MCF 10A (cell line): ENCODE measurements at regions not wholly inside any gene's neighbourhood (a gene's known extent, or its start where the extent isn't known, plus 50 kb on each side); places are given as distances from the start of the nearest gene placed in this dataset.

Source experiments
- BruUV-seq: library from RNA; stranded (reverse); fragments of 400-500 nt; replicated peaks from 2 replicates; lab custom pipeline; 2021; lab: Mats Ljungman, UMichigan
- CTCF ChIA-PET: fragments of 300-600 bp; sonication (Branson Sonifier 250); formaldehyde crosslinking; extraction: SDS; loops from one replicate; lab custom pipeline; 2021; ENCODE audit warnings: antibody characterized with exemption, inconsistent platforms; lab: Yijun Ruan, JAX
- POLR2A ChIA-PET: fragments of 300-600, 350-650 bp; sonication (Branson Sonifier 250); formaldehyde crosslinking; extraction: SDS; loops from one replicate; lab custom pipeline; 2020; ENCODE audit warnings: antibody characterized with exemption, inconsistent platforms; lab: Yijun Ruan, JAX
- DNase-seq: peaks from one replicate; pipeline ENCODE4 v3.0.0-alpha.2; 2018; ENCODE audit not compliant: unreplicated experiment
- H3K27ac Mint-ChIP-seq: one replicate; pipeline ENCODE4 v1.8.0; 2022; ENCODE audit warnings: mild to moderate bottlenecking, low read depth, mixed read lengths; ENCODE audit not compliant: unreplicated experiment
- H3K27me3 Mint-ChIP-seq: one replicate; pipeline ENCODE4 v1.8.0; 2022; ENCODE audit warnings: mixed read lengths; ENCODE audit not compliant: insufficient read depth, unreplicated experiment
- H3K36me3 Mint-ChIP-seq: one replicate; pipeline ENCODE4 v1.8.0; 2022; ENCODE audit warnings: mild to moderate bottlenecking, moderate library complexity, mixed read lengths; ENCODE audit not compliant: insufficient read depth, unreplicated experiment
- H3K4me1 Mint-ChIP-seq: one replicate; pipeline ENCODE4 v1.8.0; 2022; ENCODE audit warnings: mixed read lengths; ENCODE audit not compliant: insufficient read depth, unreplicated experiment
- H3K4me3 Mint-ChIP-seq: one replicate; pipeline ENCODE4 v1.8.0; 2022; ENCODE audit warnings: mild to moderate bottlenecking, moderate library complexity, mixed read lengths; ENCODE audit not compliant: unreplicated experiment
- H3K9me3 Mint-ChIP-seq: one replicate; pipeline ENCODE4 v1.8.0; 2022; ENCODE audit warnings: mixed read lengths; ENCODE audit not compliant: unreplicated experiment
- CTCF ChIP-seq: fragments of 200-600 bp; IDR thresholded peaks from one replicate; pipeline ENCODE4 v1.8.0; 2022; ENCODE audit warnings: antibody characterized with exemption, mild to moderate bottlenecking; ENCODE audit not compliant: unreplicated experiment
- intact Hi-C: fragments of 100-400 bp; cut with micrococcal nuclease; formaldehyde crosslinking; loops from 2 replicates; pipeline ENCODE4 v1.14.1; 2022

GRCh38 chr9:34826999-34827538 lies 117.1 kb upstream of the CCL21 start:
- intact Hi-C loops, result no loop called here
- Mint-ChIP-seq H3K36me3 (no peaks in the 10 kb centered on the region), H3K27me3 (peaks cover 1% of the 10 kb centered on the region), H3K4me3 (no peak overlapping the region), H3K9me3 (no peaks in the 10 kb centered on the region), H3K27ac (no peak overlapping the region), H3K4me1 (no peaks in the 10 kb centered on the region)
- no peak for DNase-seq
- BruUV-seq, result no TSS peak
- no peak for TF ChIP-seq CTCF
- ChIA-PET CTCF (no interaction called here), POLR2A (interaction anchor here (0.6 kb wide), 1 partner anchor 42 kb away, joined by 3 read pairs; no protein-coding TSS in a partner anchor)

GRCh38 chr9:34825775-34826174 lies 115.8 kb upstream of the CCL21 start:
- peaks cover 14% of the 10 kb centered on the region for H3K27me3 Mint-ChIP-seq
- no peak overlapping the region for H3K4me3 Mint-ChIP-seq
- H3K9me3 Mint-ChIP-seq, result no peaks in the 10 kb centered on the region
- ChIA-PET POLR2A (no interaction called here), CTCF (no interaction called here)
- H3K36me3 Mint-ChIP-seq, result no peaks in the 10 kb centered on the region
- no peak for DNase-seq
- no peak for TF ChIP-seq CTCF
- intact Hi-C loops, result no loop called here
- H3K4me1 Mint-ChIP-seq, result no peaks in the 10 kb centered on the region
- no peak overlapping the region for H3K27ac Mint-ChIP-seq
- BruUV-seq, result no TSS peak

- intact Hi-C loops, result no loop called here
- Mint-ChIP-seq H3K27ac (no peak overlapping the region), H3K4me3 (no peak overlapping the region), H3K4me1 (no peaks in the 10 kb centered on the region), H3K36me3 (no peaks in the 10 kb centered on the region), H3K27me3 (peaks cover 20% of the 10 kb centered on the region), H3K9me3 (no peaks in the 10 kb centered on the region)
- BruUV-seq, result no TSS peak
- ChIA-PET CTCF (interaction anchor here (0.6 to 1.1 kb wide), 4 partner anchors 161 to 400 kb away, joined by 3 read pairs; no protein-coding TSS in a partner anchor), POLR2A (no interaction called here)
- DNase-seq, result peak; percentile 5
- TF ChIP-seq CTCF, result no peak
Measured at GRCh38 chr9:34823778-34824177, 113.8 kb upstream of the CCL21 start.

DNA sequence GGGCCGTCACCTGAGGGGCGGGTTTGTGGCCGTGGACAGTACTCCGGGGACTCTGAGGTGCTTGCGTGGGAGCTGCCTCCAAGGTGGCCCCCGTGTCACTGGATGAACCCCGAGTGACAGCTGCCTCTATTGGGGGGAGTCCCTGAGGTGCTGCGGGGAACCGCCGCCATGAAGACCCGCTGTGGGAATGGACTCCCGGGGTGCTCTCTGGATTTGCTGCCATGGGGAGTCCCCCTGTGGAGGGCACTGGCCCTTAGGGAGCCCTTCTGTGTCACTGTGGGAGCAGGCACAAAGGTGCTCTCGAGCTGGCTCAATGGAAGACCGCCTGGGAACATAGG lies 100.2 kb upstream of the CCL21 start:
- intact Hi-C loops, result no loop called here
- Mint-ChIP-seq H3K27me3 (peaks cover 60% of the 10 kb centered on the region), H3K9me3 (peaks cover 9% of the 10 kb centered on the region), H3K4me1 (no peaks in the 10 kb centered on the region), H3K27ac (no peak overlapping the region), H3K4me3 (no peak overlapping the region), H3K36me3 (no peaks in the 10 kb centered on the region)
- BruUV-seq, result no TSS peak
- DNase-seq, result no peak
- CTCF ChIA-PET, result interaction anchor here (0.7 kb wide), 1 partner anchor 15 kb away, joined by 5 read pairs; no protein-coding TSS in a partner anchor
- no peak for TF ChIP-seq CTCF
- POLR2A ChIA-PET, result no interaction called here
